ENCODE measurements at regions not wholly inside any gene's neighbourhood (a gene's known extent, or its start where the extent isn't known, plus 50 kb on each side); places are given as distances from the start of the nearest gene placed in this dataset.

DNA sequence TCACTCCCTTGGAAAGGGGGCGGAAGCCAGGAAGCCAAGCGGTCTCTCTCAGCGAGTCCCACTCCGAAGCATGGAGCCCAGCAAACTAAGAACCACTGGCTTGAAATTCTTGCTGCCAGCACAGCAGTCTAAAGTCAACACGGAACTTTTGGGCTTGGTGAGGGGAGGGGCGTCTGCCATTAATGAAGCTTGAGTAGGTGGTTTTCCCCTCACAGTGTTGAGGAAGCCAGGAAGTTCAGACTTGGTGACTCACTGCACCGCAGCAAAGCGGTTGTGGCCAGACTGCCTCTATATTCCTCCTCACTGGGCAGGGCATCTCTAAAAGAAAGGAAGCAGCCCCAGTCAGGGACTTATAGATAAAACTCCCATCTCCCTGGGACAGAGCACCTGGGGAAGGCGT, 665.4 kb upstream of the CBLB start:
- Histone ChIP-seq H3K4me1 (ENCODE audit: insufficient read depth, insufficient read length) (no peaks in the 10 kb centered on the region), H3K9ac (ENCODE audit: insufficient read length, low read depth) (no peak overlapping the region), H3K36me3 (ENCODE audit: insufficient read depth, insufficient read length, low read length) (no peaks in the 10 kb centered on the region), H3K4me3 (ENCODE audit: insufficient read length, low read depth) (no peak overlapping the region), H3K27me3 (ENCODE audit: insufficient read depth, insufficient read length) (no peaks in the 10 kb centered on the region), H3K9me3 (ENCODE audit: insufficient read depth, low read length) (peaks cover 38% of the 10 kb centered on the region)
- TF ChIP-seq SUZ12 (IDR thresholded peaks at IDR 0.05; ENCODE audit: extremely low read depth, insufficient read depth, insufficient read length) (no peak), ZNF274 (IDR thresholded peaks at IDR 0.05; ENCODE audit: low read depth, low read length) (no peak), YY1 (IDR thresholded peaks at IDR 0.05; ENCODE audit: insufficient read depth, insufficient read length) (no peak)
- no peak for DNase-seq (ENCODE audit: low read depth, low spot score)

GRCh38 chr3:106540743-106541142, 671.9 kb upstream of the CBLB start:
- no peaks in the 10 kb centered on the region for H3K27me3 ChIP-seq (ENCODE audit: insufficient read depth, insufficient read length)
- DNase-seq (ENCODE audit: low read depth, low spot score) = no peak
- no peak overlapping the region for H3K4me3 ChIP-seq (ENCODE audit: insufficient read length, low read depth)
- H3K9me3 ChIP-seq (ENCODE audit: insufficient read depth, low read length) = peaks cover 8% of the 10 kb centered on the region
- no peaks in the 10 kb centered on the region for H3K4me1 ChIP-seq (ENCODE audit: insufficient read depth, insufficient read length)
- H3K9ac ChIP-seq (ENCODE audit: insufficient read length, low read depth) = no peak overlapping the region
- no peak for TF ChIP-seq SUZ12 (IDR thresholded peaks at IDR 0.05; ENCODE audit: extremely low read depth, insufficient read depth, insufficient read length)
- no peaks in the 10 kb centered on the region for H3K36me3 ChIP-seq (ENCODE audit: insufficient read depth, insufficient read length, low read length)

- H3K9ac ChIP-seq (ENCODE audit: insufficient read length, low read depth) = no peak overlapping the region
- H3K4me3 ChIP-seq (ENCODE audit: insufficient read length, low read depth) = no peak overlapping the region
- H3K27me3 ChIP-seq (ENCODE audit: insufficient read depth, insufficient read length) = no peaks in the 10 kb centered on the region
- TF ChIP-seq YY1 (IDR thresholded peaks at IDR 0.05; ENCODE audit: insufficient read depth, insufficient read length) = no peak
- no peak for TF ChIP-seq SUZ12 (IDR thresholded peaks at IDR 0.05; ENCODE audit: extremely low read depth, insufficient read depth, insufficient read length)
- no peak for TF ChIP-seq ZNF274 (IDR thresholded peaks at IDR 0.05; ENCODE audit: low read depth, low read length)
- no peaks in the 10 kb centered on the region for H3K36me3 ChIP-seq (ENCODE audit: insufficient read depth, insufficient read length, low read length)
- peaks cover 13% of the 10 kb centered on the region for H3K9me3 ChIP-seq (ENCODE audit: insufficient read depth, low read length)
- DNase-seq (ENCODE audit: low read depth, low spot score) = peak; percentile 9
- no peaks in the 10 kb centered on the region for H3K4me1 ChIP-seq (ENCODE audit: insufficient read depth, insufficient read length)
These were observed 673.4 kb upstream of the CBLB start for GRCh38 chr3:106542101-106542769.

DNA sequence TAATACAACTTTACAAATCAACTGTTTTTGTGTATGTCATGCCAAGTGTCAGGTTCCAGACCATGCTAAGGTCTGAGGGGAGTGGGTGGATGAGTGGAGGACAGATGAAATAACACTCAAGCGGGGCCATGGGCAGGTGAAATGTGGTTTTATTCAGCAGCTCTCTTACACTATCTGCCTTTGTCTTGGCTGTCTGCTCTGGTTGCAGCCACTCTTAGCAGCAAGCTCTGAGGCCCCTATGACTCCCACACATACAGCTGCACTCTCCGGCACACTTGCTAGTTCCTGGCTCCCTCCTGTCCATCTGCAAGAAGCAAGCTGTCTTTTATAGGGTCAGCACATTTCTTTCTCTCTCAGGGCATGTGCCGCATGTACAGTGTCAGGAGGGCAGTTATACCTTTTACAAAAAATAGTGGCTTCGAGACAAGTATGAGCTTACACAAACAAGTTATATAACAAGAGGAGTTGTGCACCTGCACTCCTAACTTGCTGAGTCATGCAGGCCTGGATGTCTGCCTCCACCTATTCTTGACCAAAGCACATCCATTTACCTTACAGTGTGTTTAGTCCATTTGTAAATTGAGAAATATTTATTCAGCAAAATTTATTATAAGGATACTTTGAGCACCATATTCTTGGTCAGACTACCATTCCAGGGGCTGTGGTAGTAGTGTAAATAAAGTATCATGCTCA, 683.7 kb upstream of the CBLB start:
- H3K27me3 ChIP-seq (ENCODE audit: insufficient read depth, insufficient read length) = no peaks in the 10 kb centered on the region
- no peak for TF ChIP-seq SUZ12 (IDR thresholded peaks at IDR 0.05; ENCODE audit: extremely low read depth, insufficient read depth, insufficient read length)
- TF ChIP-seq ZNF274 (IDR thresholded peaks at IDR 0.05; ENCODE audit: low read depth, low read length) = no peak
- no peak for TF ChIP-seq YY1 (IDR thresholded peaks at IDR 0.05; ENCODE audit: insufficient read depth, insufficient read length)
- DNase-seq (ENCODE audit: low read depth, low spot score) = no peak
- no peaks in the 10 kb centered on the region for H3K4me1 ChIP-seq (ENCODE audit: insufficient read depth, insufficient read length)
- 0 out of 2 replicates have a peak, but pooled peaks cover 4% of the 10 kb centered on the region for H3K9me3 ChIP-seq (ENCODE audit: insufficient read depth, low read length)
- H3K4me3 ChIP-seq (ENCODE audit: insufficient read length, low read depth) = no peak overlapping the region
- H3K36me3 ChIP-seq (ENCODE audit: insufficient read depth, insufficient read length, low read length) = no peaks in the 10 kb centered on the region
- H3K9ac ChIP-seq (ENCODE audit: insufficient read length, low read depth) = no peak overlapping the region

DNA sequence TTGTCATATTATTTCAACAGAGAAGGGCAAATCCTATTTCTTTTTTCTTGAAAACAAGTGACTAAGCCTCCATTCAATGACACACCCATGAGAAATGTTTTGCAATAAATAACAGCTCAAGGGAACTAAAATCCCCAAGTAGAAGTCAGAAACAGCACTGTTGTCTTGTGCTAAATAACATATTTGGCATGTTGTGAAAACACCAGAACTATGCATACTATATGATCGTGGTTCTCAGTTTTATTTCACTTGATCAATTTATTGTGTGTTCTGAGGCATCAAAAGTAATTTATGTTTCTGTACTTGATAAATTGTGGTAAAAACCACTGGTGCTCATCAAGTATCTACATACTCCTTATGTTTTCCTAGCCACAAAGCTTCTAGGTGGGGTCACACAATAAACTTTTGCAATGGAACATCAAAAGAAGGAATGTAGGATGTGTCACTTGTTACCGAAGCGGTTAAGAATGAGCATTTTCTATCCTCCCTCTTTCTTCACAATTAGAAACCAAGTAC, 691.7 kb upstream of the CBLB start:
- Histone ChIP-seq H3K9ac (ENCODE audit: insufficient read length, low read depth) (no peak overlapping the region), H3K27me3 (ENCODE audit: insufficient read depth, insufficient read length) (no peaks in the 10 kb centered on the region), H3K4me3 (ENCODE audit: insufficient read length, low read depth) (no peak overlapping the region), H3K36me3 (ENCODE audit: insufficient read depth, insufficient read length, low read length) (no peaks in the 10 kb centered on the region), H3K4me1 (ENCODE audit: insufficient read depth, insufficient read length) (no peaks in the 10 kb centered on the region), H3K9me3 (ENCODE audit: insufficient read depth, low read length) (no peaks in the 10 kb centered on the region)
- TF ChIP-seq ZNF274 (IDR thresholded peaks at IDR 0.05; ENCODE audit: low read depth, low read length) = no peak
- no peak for TF ChIP-seq YY1 (IDR thresholded peaks at IDR 0.05; ENCODE audit: insufficient read depth, insufficient read length)
- no peak for TF ChIP-seq SUZ12 (IDR thresholded peaks at IDR 0.05; ENCODE audit: extremely low read depth, insufficient read depth, insufficient read length)
- DNase-seq (ENCODE audit: low read depth, low spot score) = no peak

DNA sequence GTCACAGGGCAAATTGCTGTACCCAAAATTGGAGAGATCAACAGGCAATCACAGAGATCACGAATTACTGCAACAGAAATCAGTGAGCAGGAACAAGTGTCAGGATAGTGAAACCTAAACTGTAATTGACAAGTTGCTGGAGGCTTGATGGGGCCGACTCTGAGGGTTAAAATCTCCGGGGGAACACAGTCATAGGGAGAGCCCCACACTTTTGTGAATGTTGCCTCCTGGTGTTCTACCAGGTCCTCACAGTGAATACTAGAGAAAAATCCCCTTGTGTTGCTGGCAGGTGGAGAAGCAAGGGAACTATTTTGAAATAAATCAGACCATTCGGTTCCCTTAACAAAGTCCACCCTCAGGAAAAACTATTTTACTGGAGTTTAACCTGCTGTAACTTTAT, 697.5 kb upstream of the CBLB start:
- H3K9ac ChIP-seq (ENCODE audit: insufficient read length, low read depth) = no peak overlapping the region

DNA sequence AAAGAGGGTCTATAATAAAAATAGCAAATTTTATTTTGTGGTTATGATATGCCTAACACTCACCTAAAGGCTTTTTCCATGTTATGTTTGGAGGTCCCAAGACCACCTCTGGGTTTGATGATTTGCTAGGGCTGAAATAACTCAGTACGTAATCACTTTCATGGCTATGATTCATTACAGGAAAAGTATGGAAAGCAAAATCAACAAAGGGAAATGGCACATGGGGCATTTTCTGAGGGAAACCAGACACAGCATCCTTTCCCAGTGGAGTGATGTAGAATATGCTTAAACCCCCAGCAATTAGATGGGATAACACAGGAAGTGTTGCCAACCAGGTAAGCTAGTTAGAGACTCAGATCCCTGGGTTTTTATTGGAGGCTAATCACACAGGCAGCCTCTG, 701.6 kb upstream of the CBLB start:
- no peaks in the 10 kb centered on the region for H3K9me3 ChIP-seq (ENCODE audit: insufficient read depth, low read length)
- no peak for TF ChIP-seq YY1 (IDR thresholded peaks at IDR 0.05; ENCODE audit: insufficient read depth, insufficient read length)
- no peaks in the 10 kb centered on the region for H3K4me1 ChIP-seq (ENCODE audit: insufficient read depth, insufficient read length)
- H3K27me3 ChIP-seq (ENCODE audit: insufficient read depth, insufficient read length) = no peaks in the 10 kb centered on the region
- DNase-seq (ENCODE audit: low read depth, low spot score) = no peak
- no peaks in the 10 kb centered on the region for H3K36me3 ChIP-seq (ENCODE audit: insufficient read depth, insufficient read length, low read length)
- no peak overlapping the region for H3K4me3 ChIP-seq (ENCODE audit: insufficient read length, low read depth)
- no peak overlapping the region for H3K9ac ChIP-seq (ENCODE audit: insufficient read length, low read depth)

More for the DNA sequence above, 697.5 kb upstream of the CBLB start:
- Histone ChIP-seq H3K36me3 (ENCODE audit: insufficient read depth, insufficient read length, low read length) (no peaks in the 10 kb centered on the region), H3K4me1 (ENCODE audit: insufficient read depth, insufficient read length) (no peaks in the 10 kb centered on the region), H3K9me3 (ENCODE audit: insufficient read depth, low read length) (no peaks in the 10 kb centered on the region), H3K27me3 (ENCODE audit: insufficient read depth, insufficient read length) (no peaks in the 10 kb centered on the region), H3K4me3 (ENCODE audit: insufficient read length, low read depth) (no peak overlapping the region)
- no peak for DNase-seq (ENCODE audit: low read depth, low spot score)
- TF ChIP-seq SUZ12 (IDR thresholded peaks at IDR 0.05; ENCODE audit: extremely low read depth, insufficient read depth, insufficient read length) (no peak), ZNF274 (IDR thresholded peaks at IDR 0.05; ENCODE audit: low read depth, low read length) (no peak), YY1 (IDR thresholded peaks at IDR 0.05; ENCODE audit: insufficient read depth, insufficient read length) (no peak)
